HG02759 (cell line): ENCODE measurements at regions not wholly inside any gene's neighbourhood (a gene's known extent, or its start where the extent isn't known, plus 50 kb on each side); places are given as distances from the start of the nearest gene placed in this dataset.

Experiments
- ATAC-seq: cut with Tn5 transposase; IDR thresholded peaks from one replicate; pipeline ENCODE4 v1.9.1; 2021; ENCODE audit warnings: mild to moderate bottlenecking, moderate library complexity; ENCODE audit not compliant: unreplicated experiment

- ATAC-seq = no peak
These were observed 140.1 kb upstream of the LINGO1 start for GRCh38 chr15:77772641-77773402.

DNA sequence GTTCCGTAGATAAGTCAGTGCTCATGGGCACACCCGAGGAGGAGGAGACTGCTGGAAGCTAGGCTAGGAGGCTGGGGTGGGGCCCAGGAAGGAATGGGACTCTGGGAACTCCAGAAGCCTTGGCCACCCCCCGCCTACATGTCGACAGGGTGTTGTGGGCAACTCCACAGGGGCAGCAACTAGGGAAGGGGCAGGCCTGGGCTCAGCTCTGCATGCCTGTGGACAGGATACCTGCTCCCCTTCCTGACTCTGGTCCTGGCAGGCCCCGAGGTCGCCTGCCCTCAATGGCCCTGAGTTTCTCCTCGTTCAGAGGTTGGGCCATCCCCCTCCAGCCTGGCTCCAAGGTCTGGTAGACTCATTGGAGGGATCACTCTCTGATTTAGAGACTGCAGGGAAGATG lies 138.9 kb upstream of the LINGO1 start:
- ATAC-seq = no peak

GRCh38 chr15:77769700-77770099 lies 137.0 kb upstream of the LINGO1 start:
- no peak for ATAC-seq

DNA sequence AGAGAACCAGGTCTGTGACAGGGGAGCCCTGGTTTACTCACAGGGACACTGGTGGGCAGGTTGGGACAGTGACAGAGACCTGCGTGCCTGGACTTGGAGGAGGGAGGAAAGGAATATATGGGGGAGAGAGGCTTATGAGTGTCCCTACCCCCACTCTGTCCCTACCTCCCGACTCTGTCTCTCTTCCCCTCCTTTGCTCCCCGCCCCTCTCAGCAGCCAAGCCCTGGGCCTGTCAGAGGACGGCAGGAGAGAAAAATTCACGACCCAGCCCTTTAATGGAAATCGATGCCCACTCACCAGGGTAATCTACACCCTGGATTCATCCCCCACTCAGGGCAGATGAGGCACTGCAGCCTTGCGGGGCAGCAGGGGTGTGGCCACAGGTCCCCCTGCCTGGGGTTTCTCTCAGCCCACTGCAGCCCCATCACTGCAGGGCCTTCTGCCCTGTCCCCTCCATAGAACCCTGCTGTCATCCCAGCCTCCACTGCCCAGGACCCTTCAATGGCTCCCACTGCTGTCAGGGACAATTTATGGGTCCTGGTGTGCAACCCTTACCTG lies 135.9 kb upstream of the LINGO1 start:
- ATAC-seq = no peak

DNA sequence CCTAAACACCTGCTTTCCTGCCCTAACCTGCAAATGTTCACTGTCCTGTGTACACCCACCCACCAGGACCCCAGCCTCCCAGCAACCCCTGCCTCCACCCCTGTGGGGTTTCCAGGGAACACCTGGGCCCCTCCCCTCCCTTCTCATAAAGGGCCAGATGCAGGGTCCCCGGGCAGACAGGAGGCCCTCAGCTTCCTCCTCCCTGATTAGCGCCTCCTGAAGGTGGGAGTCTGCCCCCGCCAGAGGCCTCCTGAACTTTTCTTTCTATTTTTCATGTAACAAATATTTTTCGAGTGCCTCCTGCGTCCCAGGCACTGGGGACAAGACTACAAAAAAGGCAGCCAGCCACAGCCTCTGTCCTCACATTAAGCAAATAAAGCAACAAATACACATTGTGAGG lies 135.4 kb upstream of the LINGO1 start:
- no peak for ATAC-seq

GRCh38 chr15:77764095-77764494 lies 131.4 kb upstream of the LINGO1 start:
- ATAC-seq = no peak

DNA sequence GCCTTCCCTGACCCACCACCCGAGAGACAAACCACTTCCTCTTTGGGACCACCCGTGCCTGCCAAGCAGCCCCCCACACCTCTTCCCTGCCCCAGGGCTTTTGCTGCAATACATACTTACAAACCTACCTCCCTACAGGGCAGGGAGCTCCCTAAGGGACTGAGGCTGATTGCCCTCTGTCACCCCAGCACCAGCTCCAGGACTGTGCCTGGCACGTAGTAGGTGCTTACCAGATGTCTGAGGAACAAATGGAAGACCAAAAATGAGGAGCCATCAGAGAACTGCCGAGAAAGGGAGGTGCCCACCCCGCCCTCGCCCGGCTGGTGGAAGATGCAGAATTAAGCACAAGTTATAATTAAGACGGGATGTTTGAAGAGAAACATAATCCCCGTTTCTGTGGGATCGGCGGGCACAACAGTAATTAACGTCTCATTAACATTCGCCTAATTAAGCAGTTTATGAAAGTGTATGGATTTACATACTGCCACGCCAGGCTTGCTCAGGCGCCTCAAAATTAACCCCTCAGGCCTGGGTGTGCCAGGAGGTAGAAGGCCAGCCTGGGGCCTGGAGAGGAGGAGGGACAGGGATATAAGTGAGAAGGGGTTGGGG lies 130.1 kb upstream of the LINGO1 start:
- no peak for ATAC-seq

- ATAC-seq = no peak
These were observed 127.3 kb upstream of the LINGO1 start for GRCh38 chr15:77759896-77760592.

DNA sequence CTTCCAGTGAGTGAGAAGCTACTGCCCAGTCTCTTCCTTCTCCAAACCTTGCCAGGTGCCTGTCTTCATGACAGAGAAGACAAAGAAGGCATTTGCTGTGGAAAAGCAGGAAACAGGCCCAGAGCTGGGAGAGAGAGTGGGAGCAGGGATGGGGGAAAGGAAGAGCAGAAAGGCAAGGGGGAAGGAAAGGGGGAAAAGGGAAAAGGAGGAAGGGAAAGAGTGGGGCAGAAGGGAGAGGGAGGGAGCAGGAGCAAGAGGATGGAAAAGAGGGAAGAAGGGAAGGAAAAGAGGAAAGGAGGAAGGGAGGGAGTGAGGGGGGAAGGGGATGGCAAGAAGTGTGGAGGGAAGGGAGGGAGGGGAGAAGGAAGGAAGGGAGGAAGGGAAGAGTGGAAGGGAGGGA lies 121.2 kb upstream of the LINGO1 start:
- ATAC-seq = no peak

DNA sequence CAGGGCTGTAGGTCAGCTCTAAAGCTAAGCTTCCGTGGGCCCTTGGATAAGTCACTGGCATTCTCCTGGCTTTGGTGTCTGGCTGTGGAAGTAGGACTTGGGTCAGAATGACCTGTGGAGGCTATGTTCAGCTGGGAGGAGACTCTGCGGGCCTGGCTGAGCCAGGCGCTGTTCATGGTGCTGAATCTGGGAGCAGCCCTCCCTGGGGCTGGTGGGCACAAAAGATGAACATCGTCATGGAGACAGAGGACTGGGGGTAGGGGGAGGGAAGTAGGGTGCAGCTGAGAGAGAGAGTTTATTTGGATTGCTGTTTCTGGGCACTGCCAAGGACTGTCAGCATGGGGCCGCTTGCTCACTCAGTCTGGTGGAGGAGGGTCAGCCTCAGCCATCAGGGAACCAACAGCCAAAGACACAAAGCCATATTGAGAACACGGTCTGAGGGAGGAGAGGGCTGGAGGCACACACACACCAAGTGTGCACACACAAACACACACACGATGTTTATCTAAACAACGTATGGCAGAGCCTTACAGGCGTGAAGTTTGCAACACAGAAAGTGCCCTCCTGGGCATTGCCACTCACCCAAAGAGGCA lies 120.7 kb upstream of the LINGO1 start:
- ATAC-seq = no peak

GRCh38 chr15:77749998-77750540 lies 117.4 kb upstream of the LINGO1 start:
- no peak for ATAC-seq

DNA sequence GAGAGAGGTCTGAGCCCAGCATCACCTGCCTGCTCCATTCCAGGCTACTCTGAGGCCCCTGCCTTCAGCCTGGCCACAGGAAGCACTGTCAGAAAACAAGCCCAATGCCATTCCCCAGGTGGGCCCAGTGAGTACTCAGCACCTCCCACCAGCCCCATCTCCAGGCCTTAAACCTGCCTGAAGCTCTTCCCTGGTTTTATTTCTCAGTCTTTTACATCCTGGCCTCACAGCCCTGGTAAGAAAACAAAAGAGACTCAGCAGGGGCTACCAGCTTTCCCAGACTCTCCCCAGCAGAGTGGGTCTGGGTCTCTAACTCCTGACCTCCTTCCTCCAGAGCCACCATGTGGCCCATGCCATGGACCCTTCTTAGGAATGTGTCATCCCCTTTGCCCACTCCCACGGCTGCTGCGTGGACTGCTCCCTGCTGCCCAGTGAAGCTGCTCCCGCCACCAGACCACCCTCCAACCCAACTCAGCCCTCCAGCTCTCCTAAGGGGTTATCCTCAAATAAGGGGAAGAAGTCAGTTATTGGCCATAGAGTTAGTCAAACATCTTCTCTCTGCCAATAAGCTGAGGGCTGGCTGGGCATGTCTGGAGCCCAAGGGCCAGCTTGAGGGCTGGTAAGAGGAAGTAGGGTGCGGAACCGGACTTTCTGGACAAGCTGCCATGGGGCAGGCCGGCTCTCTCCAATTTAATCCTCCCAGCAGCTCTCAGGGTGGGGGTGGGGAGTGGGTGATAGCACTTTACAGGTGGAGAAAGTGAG lies 116.7 kb upstream of the LINGO1 start:
- no peak for ATAC-seq

DNA sequence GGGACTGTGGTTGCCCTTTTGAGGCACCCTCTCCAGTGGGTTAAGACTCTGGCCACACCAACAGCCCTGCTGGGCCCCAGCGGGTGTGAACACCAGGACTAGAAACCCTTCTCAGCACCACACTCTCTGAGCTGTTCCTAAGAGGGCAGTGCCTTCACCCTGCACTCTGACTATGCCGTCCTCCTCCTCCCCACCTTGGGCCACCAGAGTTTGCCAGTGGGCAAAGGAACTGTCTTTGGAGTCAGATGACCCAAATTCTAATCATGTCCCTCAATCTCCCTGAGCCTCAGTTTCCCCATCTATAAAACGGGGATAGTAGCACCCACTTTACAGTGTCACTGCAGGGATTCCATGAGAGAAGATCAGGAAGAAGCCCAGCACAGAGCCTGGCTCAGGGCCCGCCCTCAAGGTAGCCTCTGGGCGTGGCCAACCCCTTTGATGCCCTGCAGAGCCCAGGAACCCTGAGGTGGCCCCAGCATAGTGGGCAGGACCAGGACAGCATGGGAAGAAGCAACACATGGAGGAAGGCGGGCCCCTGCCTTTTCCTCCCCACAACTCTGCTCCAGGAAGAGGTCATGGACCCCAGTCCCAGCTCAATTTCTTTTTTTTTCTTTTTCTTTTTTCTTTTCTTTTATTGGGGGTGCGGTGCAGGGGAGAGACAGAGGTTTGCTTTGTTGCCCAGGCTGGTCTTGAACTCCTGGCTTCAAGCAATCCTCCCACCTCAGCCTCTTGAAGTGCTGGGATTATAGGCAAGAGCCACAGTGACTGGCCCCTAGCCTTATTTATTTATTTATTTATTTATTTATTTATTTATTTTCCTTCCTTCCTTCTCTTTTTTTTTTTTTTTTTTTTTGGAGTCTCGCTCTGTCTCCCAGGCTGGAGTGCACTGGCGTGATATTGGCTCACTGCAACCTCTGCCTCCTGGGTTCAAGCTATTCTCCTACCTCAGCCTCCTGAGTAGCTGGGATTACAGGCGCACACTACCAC lies 115.7 kb upstream of the LINGO1 start:
- ATAC-seq = no peak

DNA sequence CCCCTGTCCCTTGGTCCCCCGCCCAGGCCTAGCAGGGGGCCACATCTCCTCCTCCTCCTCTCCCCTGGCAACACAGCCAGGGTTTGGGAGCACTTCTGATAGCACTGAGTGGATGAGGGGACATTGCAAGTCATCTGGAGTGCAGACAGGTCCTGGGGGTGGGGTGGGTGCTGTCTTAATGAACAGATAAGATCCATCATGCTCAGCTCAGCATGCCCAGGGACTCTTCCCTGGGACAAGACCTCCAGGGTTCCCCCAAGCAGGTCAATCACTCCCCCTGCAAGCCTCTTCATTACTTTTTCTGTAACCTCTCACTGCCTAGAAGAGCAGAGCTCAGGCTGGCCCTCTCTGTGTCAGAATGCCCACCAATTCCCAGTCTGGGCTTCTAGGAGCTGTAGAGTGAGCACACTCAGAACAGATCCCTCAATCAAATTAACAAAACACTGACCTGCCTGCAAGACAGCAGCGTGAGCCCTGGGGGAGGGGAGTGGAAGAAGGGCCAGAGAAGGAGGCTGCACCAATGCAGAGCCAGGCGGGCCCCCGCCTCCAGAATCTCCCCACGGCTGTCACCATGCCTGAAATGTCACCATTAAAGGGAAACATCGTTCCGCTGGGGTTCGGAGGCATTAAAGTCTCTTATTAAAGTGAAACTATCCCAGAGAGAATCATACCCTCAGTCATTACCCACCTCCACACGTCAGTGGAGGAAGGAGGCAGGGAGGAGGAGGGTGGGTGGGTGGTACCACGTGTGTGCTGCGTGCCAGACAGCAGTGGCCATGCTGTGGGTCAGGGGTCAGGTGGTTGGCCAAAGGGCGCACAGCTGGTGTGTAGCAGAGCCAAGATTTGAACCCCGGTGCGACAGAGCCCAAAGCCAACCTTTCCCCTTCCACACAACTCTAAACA lies 114.7 kb upstream of the LINGO1 start:
- ATAC-seq = no peak

- ATAC-seq = no peak
These were observed 113.8 kb upstream of the LINGO1 start for GRCh38 chr15:77746254-77747174.

DNA sequence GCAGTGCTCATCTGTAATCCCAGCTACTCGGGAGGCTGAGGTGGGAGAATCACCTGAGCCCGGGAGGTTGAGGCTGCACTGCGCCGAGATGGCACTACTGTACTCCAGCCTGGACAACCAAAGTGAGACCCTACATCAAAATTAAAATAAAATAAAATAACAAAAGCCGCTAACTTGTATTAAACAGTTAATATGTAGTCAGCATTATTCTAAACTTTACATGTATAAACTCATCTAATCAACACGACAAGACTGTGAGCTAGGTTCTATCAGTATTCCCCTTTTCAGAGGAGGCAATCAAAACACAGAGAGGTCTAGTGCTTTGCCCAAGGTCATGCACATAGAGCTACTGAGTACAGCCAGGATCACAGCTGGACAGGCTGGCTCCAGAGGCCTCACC lies 111.7 kb upstream of the LINGO1 start:
- no peak for ATAC-seq

DNA sequence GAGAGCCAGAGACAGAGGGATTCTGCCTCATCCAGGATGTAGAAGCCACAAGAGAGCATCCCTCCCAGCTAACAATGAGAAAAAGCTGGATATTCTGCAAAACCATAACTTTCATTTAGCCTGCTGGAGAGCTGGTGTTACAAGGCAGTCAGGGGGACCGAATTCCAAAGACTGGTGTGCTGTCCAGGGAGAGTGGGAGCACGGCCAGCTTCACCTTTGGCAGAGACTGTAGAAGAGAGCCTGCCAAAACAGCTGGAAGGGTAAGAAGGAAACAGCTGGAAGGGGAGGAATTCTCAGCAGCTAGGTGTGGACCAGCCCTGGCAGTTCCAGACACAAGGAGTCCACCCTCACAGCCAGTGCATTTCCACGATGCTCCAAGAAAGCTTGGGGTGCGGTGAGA lies 109.9 kb upstream of the LINGO1 start:
- no peak for ATAC-seq
